ENCODE measurements at regions not wholly inside any gene's neighbourhood (a gene's known extent, or its start where the extent isn't known, plus 50 kb on each side); places are given as distances from the start of the nearest gene placed in this dataset.
"Not testable (repeated sequence)": the region's sequence is repeated elsewhere in the genome, so short reads cannot be mapped to it uniquely, and the experiment has no call there.

DNA sequence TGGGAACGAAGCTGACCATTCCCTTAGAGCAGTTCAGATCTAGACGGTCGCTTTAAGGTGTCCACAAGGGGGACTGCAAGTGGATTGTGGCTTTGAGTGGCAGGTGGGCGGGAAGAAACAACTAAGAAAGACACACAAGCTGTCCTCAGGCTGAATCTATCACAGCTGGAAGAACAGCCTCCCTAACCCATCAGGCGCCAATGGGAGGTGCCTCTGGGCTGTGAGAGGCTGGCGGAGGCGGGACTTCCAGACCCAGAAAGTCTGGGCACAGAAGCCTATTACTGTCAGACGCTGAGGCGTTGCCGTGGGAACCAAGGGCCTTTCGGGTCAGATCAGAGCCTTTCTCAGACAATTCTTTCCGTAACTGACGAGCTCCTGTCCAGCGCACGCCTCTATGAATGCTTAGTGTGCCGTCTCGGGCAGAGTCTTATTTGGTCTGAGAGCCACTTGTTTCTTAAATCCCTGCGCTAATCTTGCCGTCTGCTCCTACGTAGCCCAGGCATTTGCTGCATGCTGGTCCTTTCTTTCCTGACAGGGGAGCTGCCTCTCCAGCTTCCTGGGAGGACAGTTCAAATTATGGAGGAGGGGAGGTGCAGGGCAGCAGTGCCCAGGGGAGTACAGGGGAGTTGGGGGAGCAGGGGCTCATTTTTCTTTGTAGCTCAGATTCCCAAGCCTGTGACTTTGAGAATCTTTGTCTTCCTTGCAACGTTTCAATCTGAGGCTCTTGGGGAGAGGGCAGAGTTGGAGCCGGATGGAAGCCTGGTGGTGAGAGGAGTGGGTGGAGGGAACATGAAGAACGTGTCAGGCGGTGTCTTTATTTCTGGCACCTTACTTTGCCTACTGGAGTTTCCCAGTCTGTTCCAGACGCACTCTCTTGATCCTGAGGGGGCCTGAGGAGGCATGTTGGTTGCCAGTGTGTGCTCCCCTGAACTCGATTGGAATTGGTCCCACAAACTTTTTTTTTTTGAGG, 618.7 kb downstream of the KCNJ18 start:
- DNase-seq: no peak

GRCh38 chr17:22321001-22321400, 628.7 kb downstream of the KCNJ18 start:
- DNase-seq: not testable (repeated sequence)

DNA sequence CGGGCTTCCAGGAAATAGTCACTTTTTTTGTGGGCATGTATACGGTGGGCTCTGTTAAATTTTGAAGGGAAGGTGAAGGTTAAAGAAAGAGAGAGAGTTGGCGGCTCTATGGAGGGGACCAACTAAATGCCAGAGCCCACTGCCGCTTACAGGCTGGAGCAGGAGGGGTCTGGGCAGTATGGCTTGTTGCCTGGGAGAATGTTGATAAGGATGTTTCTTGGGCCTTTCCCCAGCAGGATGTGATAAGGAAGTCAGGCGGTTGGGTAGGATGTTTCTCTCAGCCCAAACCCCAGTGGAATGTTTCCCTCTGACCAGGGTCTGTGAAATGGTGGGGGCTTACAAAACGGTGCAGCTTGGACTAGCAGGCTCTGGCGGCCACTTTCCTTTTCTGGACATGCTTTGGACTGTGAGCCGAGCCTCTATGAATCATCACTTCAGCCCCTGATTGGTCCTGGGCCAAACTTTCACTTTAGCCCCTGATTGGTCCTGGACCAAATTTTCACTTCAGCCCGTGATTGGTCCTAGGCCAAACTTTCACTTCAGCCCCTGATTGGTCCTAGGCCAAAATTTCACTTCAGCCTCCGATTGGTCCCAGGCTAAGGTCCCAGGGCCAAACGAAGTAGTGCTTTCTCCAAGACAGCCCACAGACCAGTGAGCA, 630.7 kb downstream of the KCNJ18 start:
- not testable (repeated sequence) for DNase-seq

GRCh38 chr17:22337467-22337866, 645.1 kb downstream of the KCNJ18 start:
- no peak for DNase-seq

DNA sequence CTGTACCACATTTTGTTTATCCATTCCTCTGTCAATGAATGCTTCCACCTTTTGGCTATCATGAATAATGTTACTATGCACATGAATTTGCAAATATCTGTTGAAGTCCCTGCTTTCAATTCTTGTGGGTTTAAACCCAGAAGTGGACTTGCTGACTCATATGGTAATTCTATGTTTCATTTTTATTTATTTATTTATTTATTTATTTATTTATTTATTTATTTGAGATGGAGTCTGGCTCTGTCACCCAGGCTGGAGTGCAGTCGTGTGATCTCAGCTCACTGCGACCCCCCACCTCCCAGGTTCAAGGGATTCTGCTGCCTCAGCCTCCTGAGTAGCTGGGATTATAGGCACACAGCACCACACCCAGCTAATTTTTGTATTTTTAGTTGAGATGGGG, 664.3 kb downstream of the KCNJ18 start:
- DNase-seq: not testable (repeated sequence)

GRCh38 chr17:22370988-22371387, 678.7 kb downstream of the KCNJ18 start:
- not testable (repeated sequence) for DNase-seq

- no peak for DNase-seq
These were observed 681.6 kb downstream of the KCNJ18 start for GRCh38 chr17:22373911-22374310.

DNA sequence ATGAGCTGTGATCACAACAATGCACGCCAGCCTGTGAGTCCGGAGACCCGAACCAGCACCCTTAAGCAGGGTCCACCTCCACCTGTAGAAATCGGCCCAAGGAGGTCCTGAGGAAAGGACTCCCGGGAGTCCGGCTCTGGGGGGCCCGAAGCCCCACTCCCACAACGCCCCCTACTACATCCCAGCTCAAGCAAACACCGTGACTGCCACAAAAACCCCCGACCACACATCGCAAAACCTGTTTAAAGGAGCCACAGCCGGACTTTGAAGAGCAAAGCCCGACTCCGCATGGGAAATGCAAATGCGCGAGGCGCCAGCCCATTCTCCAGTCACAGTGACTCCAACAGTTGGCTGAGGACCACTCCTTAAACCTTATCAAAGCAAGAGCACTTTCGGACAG, 682.4 kb downstream of the KCNJ18 start:
- no peak for DNase-seq

DNA sequence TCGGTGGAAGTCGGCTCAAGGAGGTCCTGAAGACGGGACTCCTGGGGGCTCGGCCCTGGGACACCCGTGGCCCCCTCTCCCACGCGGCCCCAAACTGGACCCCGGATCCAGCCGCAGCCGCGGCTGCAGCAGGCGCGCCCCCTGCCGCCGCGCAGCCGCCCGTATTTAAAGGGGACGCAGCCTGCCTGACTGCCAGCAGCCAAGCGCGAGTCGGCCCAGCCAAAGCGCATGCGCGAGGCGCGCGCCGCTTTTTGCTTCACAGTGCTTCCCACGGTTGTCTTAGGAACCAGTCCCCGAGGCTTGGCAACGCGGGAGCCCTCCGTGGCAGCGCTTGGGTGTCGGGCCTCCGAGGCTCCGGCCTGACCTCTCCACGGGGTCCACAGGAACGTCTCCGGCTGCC, 684.4 kb downstream of the KCNJ18 start:
- not testable (repeated sequence) for DNase-seq

DNA sequence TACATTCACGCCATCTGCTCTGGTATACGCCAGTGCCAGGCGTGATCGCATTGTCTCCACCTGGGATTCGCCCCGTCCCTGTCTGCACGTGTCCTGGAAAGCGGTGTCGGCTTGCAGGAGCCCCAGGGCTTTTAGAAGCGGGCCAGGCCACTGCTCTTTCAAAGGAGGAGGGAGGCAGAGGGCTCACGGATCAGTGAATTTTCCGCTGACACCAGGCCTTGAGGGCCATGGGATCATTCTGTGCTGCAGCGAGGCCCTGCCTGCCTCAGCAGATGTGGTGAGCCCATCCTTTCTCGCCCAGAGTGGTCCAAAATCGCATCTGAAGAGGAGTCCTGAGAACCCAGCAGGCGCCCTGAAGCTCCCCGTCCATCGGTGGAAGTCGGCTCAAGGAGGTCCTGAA, 686.4 kb downstream of the KCNJ18 start:
- not testable (repeated sequence) for DNase-seq

- not testable (repeated sequence) for DNase-seq
These were observed 689.3 kb downstream of the KCNJ18 start for GRCh38 chr17:22381589-22381988.

DNA sequence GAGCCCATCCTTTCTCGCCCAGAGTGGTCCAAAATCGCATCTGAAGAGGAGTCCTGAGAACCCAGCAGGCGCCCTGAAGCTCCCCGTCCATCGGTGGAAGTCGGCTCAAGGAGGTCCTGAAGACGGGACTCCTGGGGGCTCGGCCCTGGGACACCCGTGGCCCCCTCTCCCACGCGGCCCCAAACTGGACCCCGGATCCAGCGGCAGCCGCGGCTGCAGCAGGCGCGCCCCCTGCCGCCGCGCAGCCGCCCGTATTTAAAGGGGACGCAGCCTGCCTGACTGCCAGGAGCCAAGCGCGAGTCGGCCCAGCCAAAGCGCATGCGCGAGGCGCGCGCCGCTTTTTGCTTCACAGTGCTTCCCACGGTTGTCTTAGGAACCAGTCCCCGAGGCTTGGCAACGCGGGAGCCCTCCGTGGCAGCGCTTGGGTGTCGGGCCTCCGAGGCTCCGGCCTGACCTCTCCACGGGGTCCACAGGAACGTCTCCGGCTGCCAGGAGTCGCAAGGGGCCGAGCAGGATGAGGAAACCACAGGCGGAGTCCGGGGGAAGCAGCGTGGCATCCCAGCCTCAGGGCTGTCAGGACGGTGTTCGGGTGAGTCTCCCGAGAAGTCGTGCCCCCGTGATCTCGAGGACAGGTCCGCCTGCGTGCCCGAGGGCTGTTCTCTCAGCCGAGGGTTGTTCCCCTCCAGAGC, 691.6 kb downstream of the KCNJ18 start:
- not testable (repeated sequence) for DNase-seq

GRCh38 chr17:22384461-22384800, 692.1 kb downstream of the KCNJ18 start:
- DNase-seq: not testable (repeated sequence)

DNA sequence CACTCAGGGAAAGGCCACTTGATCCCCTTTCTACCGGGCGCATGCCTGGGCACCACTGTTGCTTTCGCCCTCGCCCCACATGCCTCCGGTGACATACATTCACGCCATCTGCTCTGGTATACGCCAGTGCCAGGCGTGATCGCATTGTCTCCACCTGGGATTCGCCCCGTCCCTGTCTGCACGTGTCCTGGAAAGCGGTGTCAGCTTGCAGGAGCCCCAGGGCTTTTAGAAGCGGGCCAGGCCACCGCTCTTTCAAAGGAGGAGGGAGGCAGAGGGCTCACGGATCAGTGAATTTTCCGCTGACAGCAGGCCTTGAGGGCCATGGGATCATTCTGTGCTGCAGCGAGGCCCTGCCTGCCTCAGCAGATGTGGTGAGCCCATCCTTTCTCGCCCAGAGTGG, 706.1 kb downstream of the KCNJ18 start:
- DNase-seq: not testable (repeated sequence)

DNA sequence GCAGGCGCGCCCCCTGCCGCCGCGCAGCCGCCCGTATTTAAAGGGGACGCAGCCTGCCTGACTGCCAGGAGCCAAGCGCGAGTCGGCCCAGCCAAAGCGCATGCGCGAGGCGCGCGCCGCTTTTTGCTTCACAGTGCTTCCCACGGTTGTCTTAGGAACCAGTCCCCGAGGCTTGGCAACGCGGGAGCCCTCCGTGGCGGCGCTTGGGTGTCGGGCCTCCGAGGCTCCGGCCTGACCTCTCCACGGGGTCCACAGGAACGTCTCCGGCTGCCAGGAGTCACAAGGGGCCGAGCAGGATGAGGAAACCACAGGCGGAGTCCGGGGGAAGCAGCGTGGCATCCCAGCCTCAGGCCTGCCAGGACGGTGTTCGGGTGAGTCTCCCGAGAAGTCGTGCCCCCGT, 706.7 kb downstream of the KCNJ18 start:
- not testable (repeated sequence) for DNase-seq

DNA sequence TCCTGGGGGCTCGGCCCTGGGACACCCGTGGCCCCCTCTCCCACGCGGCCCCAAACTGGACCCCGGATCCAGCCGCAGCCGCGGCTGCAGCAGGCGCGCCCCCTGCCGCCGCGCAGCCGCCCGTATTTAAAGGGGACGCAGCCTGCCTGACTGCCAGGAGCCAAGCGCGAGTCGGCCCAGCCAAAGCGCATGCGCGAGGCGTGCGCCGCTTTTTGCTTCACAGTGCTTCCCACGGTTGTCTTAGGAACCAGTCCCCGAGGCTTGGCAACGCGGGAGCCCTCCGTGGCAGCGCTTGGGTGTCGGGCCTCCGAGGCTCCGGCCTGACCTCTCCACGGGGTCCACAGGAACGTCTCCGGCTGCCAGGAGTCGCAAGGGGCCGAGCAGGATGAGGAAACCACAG, 712.8 kb downstream of the KCNJ18 start:
- DNase-seq: not testable (repeated sequence)

GRCh38 chr17:22409160-22409751, 716.9 kb downstream of the KCNJ18 start:
- DNase-seq: no peak

GRCh38 chr17:22410136-22410535, 717.8 kb downstream of the KCNJ18 start:
- no peak for DNase-seq

GRCh38 chr17:22411185-22411784, 719.0 kb downstream of the KCNJ18 start:
- DNase-seq: no peak

DNA sequence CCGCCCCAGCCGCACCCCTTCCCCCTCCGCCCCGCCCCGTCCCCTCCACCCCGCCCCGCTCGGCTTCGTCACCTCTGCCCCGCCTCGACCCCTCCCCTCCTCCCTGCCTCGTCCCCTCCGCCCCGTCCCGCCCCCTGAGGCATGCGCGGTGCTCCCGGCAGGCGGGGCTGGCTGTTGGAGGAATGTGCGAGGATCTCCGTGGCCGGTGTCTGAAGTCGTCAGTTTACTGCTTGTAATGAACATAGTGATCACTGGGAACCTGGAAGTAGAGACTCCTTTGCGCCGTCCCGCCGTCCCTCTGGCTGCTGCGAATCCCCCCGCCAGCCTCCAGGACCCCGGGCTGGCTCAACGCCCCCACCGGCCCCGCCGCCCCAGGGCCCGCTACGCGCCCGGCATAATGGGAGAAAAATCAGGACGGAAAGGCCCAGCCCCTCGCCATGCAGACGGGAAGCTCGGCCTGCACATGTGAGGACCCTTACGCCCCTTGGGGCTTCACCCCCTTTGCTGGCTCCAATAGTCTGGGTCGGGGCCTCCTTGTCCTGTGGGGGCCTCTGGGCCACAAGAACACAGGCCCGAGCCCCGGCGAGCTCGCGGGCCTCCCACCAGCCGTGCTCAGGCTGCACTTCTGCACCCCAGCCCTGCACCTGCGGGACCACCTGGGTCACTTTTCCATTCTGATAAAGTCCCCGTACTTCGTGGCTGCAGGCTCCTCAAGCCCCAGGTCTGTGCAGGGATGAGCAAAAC, 743.1 kb downstream of the KCNJ18 start:
- no peak for DNase-seq

DNA sequence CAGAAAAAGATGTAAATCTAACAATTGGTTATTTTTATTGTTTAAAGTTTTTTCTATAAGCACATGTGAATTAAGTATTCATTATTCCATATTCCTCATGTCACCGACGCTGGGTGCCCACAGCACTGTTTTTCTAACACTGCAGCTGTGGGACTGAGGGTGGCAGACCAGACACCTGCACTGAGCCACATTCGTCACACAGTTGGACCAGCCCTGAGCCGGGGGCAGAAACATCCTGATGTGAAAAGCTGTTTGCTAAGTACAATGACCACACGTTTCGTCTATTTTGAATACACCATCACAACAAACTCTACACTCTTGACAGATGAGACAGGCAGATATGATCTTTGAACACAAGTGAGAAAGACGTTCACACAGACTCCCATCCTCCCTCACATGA, 749.5 kb downstream of the KCNJ18 start:
- no peak for DNase-seq

DNA sequence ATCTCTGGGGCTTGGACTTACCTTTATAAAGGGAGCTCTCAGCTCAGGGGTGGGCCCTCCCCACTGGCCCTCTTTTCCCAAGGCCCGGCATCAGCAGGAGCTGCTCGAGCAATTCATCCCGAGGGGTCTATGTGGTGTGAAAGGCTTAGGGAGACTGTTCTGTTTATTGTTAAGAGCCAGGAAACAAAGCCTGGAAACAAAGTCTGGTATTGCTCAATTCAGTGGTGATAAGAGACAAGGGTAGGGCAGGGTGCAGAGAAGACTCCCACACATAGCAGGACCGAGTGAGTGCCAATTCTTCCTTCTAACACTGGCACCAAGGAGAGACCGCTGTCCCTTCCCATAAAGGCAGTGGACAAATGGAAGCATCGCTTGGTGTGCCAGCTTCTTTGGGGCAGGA, 750.7 kb downstream of the KCNJ18 start:
- no peak for DNase-seq

Data from activated CD4-positive, alpha-beta T cell treated with anti-CD3 and anti-CD28 coated beads, Interleukin-2, amount 50 U/mL, for 48 hours (primary cell).